Stromal cell of bone marrow (primary cell): ENCODE measurements at regions not wholly inside any gene's neighbourhood (a gene's known extent, or its start where the extent isn't known, plus 50 kb on each side); places are given as distances from the start of the nearest gene placed in this dataset.
"Not testable (repeated sequence)": the region's sequence is repeated elsewhere in the genome, so short reads cannot be mapped to it uniquely, and the experiment has no call there.

Experiments
- DNase-seq: peaks from one replicate; pipeline ENCODE4 v3.0.0-alpha.2; 2012; ENCODE audit warnings: low read depth

GRCh38 chr20:22734946-22735647, 150.7 kb upstream of the FOXA2 start:
- not testable (repeated sequence) for DNase-seq

GRCh38 chr20:22740829-22741228, 156.5 kb upstream of the FOXA2 start:
- no peak for DNase-seq

- no peak for DNase-seq
Measured at GRCh38 chr20:22744341-22745193, 160.2 kb upstream of the FOXA2 start.

GRCh38 chr20:22745194-22745500, 160.8 kb upstream of the FOXA2 start:
- no peak for DNase-seq

GRCh38 chr20:22746957-22747356, 162.6 kb upstream of the FOXA2 start:
- no peak for DNase-seq

- DNase-seq = no peak
Measured at GRCh38 chr20:22752324-22752723, 168.0 kb upstream of the FOXA2 start.

GRCh38 chr20:22757424-22758183, 173.2 kb upstream of the FOXA2 start:
- DNase-seq = no peak

GRCh38 chr20:22758815-22759214, 174.4 kb upstream of the FOXA2 start:
- no peak for DNase-seq

GRCh38 chr20:22762576-22763256, 178.3 kb upstream of the FOXA2 start:
- no peak for DNase-seq

GRCh38 chr20:22763257-22763906, 179.0 kb upstream of the FOXA2 start:
- DNase-seq = no peak

- DNase-seq = no peak
Measured at GRCh38 chr20:22768266-22769178, 184.2 kb upstream of the FOXA2 start.

- DNase-seq = no peak
Measured at GRCh38 chr20:22770241-22770800, 185.9 kb upstream of the FOXA2 start.

- no peak for DNase-seq
Measured at GRCh38 chr20:22771706-22772105, 187.3 kb upstream of the FOXA2 start.

GRCh38 chr20:22773344-22773743, 189.0 kb upstream of the FOXA2 start:
- DNase-seq = no peak

- no peak for DNase-seq
Measured at GRCh38 chr20:22775256-22775655, 190.9 kb upstream of the FOXA2 start.

- no peak for DNase-seq
Measured at GRCh38 chr20:22775671-22776139, 191.3 kb upstream of the FOXA2 start.

- DNase-seq = no peak
Measured at GRCh38 chr20:22776369-22776768, 192.0 kb upstream of the FOXA2 start.

- DNase-seq = no peak
Measured at GRCh38 chr20:22779878-22780277, 195.5 kb upstream of the FOXA2 start.

GRCh38 chr20:22781869-22782268, 197.5 kb upstream of the FOXA2 start:
- DNase-seq = no peak

GRCh38 chr20:22789676-22790075, 205.3 kb upstream of the FOXA2 start:
- no peak for DNase-seq
